Uterus (tissue), 3 donors: ENCODE measurements at regions not wholly inside any gene's neighbourhood (a gene's known extent, or its start where the extent isn't known, plus 50 kb on each side); places are given as distances from the start of the nearest gene placed in this dataset.

Experiments used
- DNase-seq, 2 donors: peaks; one replicate each; pipeline ENCODE4 v3.0.0-alpha.2; 2019 to 2020
- H3K27ac ChIP-seq, 2 donors: fragments of 200-600 bp; sonication (generic); 1 replicate in 1 of 2; 2 replicates in 1 of 2; pipeline ENCODE4 v1.5.1; 2016 to 2018
- H3K27me3 ChIP-seq, 2 donors: fragments of 200-600 bp; sonication (generic); one replicate each; pipeline ENCODE4 v1.5.1; 2018 to 2019; ENCODE audit warnings: control low read depth in 1 of 2
- H3K36me3 ChIP-seq, 2 donors: fragments of 200-600 bp; sonication (generic); one replicate each; pipeline ENCODE4 v1.5.1; 2019; ENCODE audit warnings: control low read depth in 1 of 2
- H3K4me1 ChIP-seq, 2 donors: fragments of 200-600 bp; sonication (generic); one replicate each; pipeline ENCODE4 v1.5.1; 2018 to 2019; ENCODE audit warnings: control low read depth in 1 of 2
- H3K4me3 ChIP-seq, 2 donors: fragments of 200-600 bp; sonication (generic); 1 replicate in 1 of 2; 2 replicates in 1 of 2; pipeline ENCODE4 v1.5.1; 2018 to 2019; ENCODE audit warnings: mild to moderate bottlenecking in 1 of 2
- H3K9me3 ChIP-seq, 2 donors: fragments of 200-600 bp; sonication (generic); one replicate each; pipeline ENCODE4 v1.5.1; 2019; ENCODE audit warnings: control low read depth in 1 of 2
- POLR2A ChIP-seq, 2 donors: fragments of 450-650 bp; IDR thresholded peaks; one replicate each; pipeline ENCODE4 v1.6.1; 2016; ENCODE audit warnings: antibody characterized with exemption in 2 of 2, mild to moderate bottlenecking in 1 of 2, moderate library complexity in 1 of 2
- intact Hi-C: fragments of 100-400 bp; cut with DNase I; formaldehyde crosslinking; loops from one replicate; pipeline ENCODE4 v1.15.1; 2023; ENCODE audit warnings: low total_unique reads
- TF ChIP-seq, protein P1 (sequence below), 4 experiments: fragments of 200-600 bp in 2 of 4; fragments of 450-650 bp in 2 of 4; sonication (generic) in 2 of 4; IDR thresholded peaks; one replicate each; pipeline ENCODE4 v1.5.1; 2016 to 2019; ENCODE audit warnings: antibody characterized with exemption in 4 of 4, mild to moderate bottlenecking in 2 of 4, moderate library complexity in 1 of 4
- donor health status: DM: yes; HTN: yes; CAD: no.

GRCh38 chr18:47729356-47729755 is 201.1 kb downstream of the SMAD2 start:
- Histone ChIP-seq H3K27ac (no peak overlapping the region), H3K9me3 (no peaks in the 10 kb centered on the region), H3K27me3 (no peaks in the 10 kb centered on the region), H3K4me3 (no peak overlapping the region), H3K36me3 (no peaks in the 10 kb centered on the region), H3K4me1 (no peaks in the 10 kb centered on the region)
- DNase-seq: no peak
- no peak for TF ChIP-seq POLR2A (IDR thresholded peaks at IDR 0.05)
- TF ChIP-seq, protein P1, sequence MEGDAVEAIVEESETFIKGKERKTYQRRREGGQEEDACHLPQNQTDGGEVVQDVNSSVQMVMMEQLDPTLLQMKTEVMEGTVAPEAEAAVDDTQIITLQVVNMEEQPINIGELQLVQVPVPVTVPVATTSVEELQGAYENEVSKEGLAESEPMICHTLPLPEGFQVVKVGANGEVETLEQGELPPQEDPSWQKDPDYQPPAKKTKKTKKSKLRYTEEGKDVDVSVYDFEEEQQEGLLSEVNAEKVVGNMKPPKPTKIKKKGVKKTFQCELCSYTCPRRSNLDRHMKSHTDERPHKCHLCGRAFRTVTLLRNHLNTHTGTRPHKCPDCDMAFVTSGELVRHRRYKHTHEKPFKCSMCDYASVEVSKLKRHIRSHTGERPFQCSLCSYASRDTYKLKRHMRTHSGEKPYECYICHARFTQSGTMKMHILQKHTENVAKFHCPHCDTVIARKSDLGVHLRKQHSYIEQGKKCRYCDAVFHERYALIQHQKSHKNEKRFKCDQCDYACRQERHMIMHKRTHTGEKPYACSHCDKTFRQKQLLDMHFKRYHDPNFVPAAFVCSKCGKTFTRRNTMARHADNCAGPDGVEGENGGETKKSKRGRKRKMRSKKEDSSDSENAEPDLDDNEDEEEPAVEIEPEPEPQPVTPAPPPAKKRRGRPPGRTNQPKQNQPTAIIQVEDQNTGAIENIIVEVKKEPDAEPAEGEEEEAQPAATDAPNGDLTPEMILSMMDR (IDR thresholded peaks at IDR 0.05): no peak
- intact Hi-C loops: no loop called here

GRCh38 chr18:47728921-47729320 is 201.5 kb downstream of the SMAD2 start:
- no peak for DNase-seq
- no peak for TF ChIP-seq POLR2A (IDR thresholded peaks at IDR 0.05)
- TF ChIP-seq, protein P1 (IDR thresholded peaks at IDR 0.05): no peak
- intact Hi-C loops: no loop called here
- Histone ChIP-seq H3K27ac (no peak overlapping the region), H3K36me3 (no peaks in the 10 kb centered on the region), H3K4me1 (no peaks in the 10 kb centered on the region), H3K9me3 (no peaks in the 10 kb centered on the region), H3K4me3 (no peak overlapping the region), H3K27me3 (no peaks in the 10 kb centered on the region)

DNA sequence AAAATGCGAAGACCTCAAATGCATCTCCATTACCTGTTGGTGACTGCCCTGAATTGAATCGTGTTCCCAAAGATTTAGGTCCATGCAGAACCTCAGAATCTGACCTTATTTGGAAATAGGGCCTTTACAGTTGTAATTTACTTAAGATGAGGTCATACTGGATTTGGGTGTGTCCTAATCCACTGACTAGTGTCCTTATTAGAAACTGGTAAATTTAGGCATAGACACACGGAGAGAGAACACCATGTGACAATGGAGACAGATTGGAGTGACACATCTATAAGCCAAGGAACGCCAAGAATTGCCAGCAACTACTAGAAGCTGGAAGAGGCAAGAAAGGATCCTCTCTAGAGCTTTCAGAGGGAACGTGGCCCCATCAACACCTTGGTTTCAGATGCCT is 203.1 kb downstream of the SMAD2 start:
- intact Hi-C loops: no loop called here

DNA sequence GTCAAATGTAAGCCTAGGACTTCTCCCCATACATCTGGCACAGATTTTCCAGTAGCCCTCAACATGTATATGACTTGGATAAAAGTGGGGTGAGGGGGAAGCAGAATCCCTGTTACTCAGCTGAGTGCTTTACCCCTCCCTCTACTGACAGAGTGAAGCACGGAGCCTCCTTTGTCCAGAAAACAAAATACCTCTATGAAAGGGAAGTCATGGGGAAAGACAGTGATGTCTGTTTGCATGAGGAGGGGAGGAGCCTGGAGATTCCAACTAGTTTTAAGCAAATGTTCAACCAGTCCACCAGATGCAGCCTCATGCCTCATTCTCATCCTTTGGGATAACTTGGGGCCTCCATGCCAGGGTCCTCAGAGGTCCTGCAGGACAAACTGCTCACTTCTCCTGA is 203.9 kb downstream of the SMAD2 start:
- Histone ChIP-seq H3K36me3 (no peaks in the 10 kb centered on the region), H3K4me1 (no peaks in the 10 kb centered on the region), H3K4me3 (no peak overlapping the region), H3K9me3 (no peaks in the 10 kb centered on the region), H3K27ac (no peak overlapping the region), H3K27me3 (no peaks in the 10 kb centered on the region)
- intact Hi-C loops: no loop called here
- DNase-seq: no peak
- TF ChIP-seq, protein P1 (IDR thresholded peaks at IDR 0.05): no peak
- TF ChIP-seq POLR2A (IDR thresholded peaks at IDR 0.05): no peak

More for the DNA sequence above, 203.1 kb downstream of the SMAD2 start:
- Histone ChIP-seq H3K4me1 (no peaks in the 10 kb centered on the region), H3K4me3 (no peak overlapping the region), H3K9me3 (no peaks in the 10 kb centered on the region), H3K36me3 (no peaks in the 10 kb centered on the region), H3K27ac (no peak overlapping the region), H3K27me3 (no peaks in the 10 kb centered on the region)
- DNase-seq: no peak
- TF ChIP-seq POLR2A (IDR thresholded peaks at IDR 0.05): no peak
- TF ChIP-seq, protein P1 (IDR thresholded peaks at IDR 0.05): no peak

DNA sequence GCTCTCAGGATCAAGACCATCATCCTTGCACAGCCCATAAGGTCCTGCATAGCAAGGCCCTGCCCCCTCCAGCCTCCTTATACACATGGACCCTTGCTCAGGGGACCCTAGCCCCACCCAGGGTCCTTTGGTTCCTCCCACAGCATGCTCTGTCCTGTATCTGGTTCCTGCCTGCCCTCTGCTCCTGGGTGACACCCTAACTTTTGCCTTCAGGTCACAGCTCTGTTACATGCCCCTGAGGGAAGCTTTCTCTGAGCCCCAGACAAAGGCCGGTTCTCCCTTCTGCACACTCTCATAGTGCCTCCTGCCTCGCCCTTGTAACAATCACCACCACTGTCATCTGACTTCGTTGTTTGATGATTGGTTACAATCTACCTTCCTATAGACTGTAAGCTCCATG is 204.8 kb downstream of the SMAD2 start:
- TF ChIP-seq, protein P1 (IDR thresholded peaks at IDR 0.05): no peak
- TF ChIP-seq POLR2A (IDR thresholded peaks at IDR 0.05): no peak
- Histone ChIP-seq H3K27ac (no peak overlapping the region), H3K4me1 (no peaks in the 10 kb centered on the region), H3K27me3 (no peaks in the 10 kb centered on the region), H3K36me3 (no peaks in the 10 kb centered on the region), H3K9me3 (no peaks in the 10 kb centered on the region), H3K4me3 (no peak overlapping the region)
- no peak for DNase-seq
- intact Hi-C loops: no loop called here
